ENCODE measurements at regions not wholly inside any gene's neighbourhood (a gene's known extent, or its start where the extent isn't known, plus 50 kb on each side); places are given as distances from the start of the nearest gene placed in this dataset.

DNA sequence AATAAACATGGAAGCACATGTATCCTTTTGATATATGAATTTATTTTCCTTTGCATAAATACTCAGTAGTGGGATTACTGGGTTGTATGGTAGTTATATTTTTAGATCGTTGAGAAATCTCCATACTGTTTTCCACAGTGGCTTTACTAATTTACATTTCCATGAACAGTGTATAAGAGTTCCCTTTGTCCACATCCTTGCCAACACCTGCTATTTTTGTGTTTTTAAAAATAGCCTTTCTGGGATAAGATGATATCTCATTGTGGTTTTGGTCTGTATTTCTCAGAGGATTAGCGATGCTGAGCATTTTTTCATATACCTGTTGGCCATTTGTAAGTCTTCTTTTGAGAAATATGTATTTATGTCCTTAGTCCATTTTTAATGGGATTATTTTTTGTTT is 329.2 kb upstream of the KITLG start (continued):
- TF ChIP-seq, protein P1, sequence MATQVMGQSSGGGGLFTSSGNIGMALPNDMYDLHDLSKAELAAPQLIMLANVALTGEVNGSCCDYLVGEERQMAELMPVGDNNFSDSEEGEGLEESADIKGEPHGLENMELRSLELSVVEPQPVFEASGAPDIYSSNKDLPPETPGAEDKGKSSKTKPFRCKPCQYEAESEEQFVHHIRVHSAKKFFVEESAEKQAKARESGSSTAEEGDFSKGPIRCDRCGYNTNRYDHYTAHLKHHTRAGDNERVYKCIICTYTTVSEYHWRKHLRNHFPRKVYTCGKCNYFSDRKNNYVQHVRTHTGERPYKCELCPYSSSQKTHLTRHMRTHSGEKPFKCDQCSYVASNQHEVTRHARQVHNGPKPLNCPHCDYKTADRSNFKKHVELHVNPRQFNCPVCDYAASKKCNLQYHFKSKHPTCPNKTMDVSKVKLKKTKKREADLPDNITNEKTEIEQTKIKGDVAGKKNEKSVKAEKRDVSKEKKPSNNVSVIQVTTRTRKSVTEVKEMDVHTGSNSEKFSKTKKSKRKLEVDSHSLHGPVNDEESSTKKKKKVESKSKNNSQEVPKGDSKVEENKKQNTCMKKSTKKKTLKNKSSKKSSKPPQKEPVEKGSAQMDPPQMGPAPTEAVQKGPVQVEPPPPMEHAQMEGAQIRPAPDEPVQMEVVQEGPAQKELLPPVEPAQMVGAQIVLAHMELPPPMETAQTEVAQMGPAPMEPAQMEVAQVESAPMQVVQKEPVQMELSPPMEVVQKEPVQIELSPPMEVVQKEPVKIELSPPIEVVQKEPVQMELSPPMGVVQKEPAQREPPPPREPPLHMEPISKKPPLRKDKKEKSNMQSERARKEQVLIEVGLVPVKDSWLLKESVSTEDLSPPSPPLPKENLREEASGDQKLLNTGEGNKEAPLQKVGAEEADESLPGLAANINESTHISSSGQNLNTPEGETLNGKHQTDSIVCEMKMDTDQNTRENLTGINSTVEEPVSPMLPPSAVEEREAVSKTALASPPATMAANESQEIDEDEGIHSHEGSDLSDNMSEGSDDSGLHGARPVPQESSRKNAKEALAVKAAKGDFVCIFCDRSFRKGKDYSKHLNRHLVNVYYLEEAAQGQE (IDR thresholded peaks at IDR 0.05; ENCODE audit: low read depth, low read length), result no peak
- no peak for TF ChIP-seq FOXM1 (IDR thresholded peaks at IDR 0.05; ENCODE audit: low read depth)
- TF ChIP-seq NFIC (IDR thresholded peaks at IDR 0.05; ENCODE audit: borderline replicate concordance), result no peak
- no peak for TF ChIP-seq TEAD4 (IDR thresholded peaks at IDR 0.05; ENCODE audit: borderline replicate concordance, insufficient read depth)
- TF ChIP-seq POLR2AphosphoS5 (IDR thresholded peaks at IDR 0.05; ENCODE audit: low read depth, low read length), result no peak
- TF ChIP-seq YY1 (IDR thresholded peaks at IDR 0.05; ENCODE audit: low read depth), result no peak
- no peak for TF ChIP-seq EZH2phosphoT487 (IDR thresholded peaks at IDR 0.05; ENCODE audit: borderline replicate concordance, low read depth)

DNA sequence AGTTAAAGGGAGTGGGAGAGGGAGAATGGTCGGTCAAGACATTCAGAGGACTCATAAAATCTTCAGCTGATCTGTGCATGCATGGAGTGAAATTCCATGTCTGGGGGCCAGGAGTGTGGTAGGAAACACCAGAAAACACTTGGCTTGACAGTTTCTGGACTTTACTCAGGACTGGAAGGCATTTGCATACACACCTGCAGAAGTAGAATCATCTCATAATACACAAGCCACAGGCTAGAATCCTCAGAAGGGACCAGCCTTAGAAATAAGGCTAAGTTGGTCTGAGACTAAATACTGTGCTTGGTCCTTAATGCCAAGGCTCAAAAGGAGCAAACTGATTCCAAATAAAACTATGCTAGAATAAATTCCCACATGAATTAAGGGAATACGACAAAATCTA is 328.1 kb upstream of the KITLG start:
- Histone ChIP-seq H3K27ac (ENCODE audit: low read depth in 2 of 2, low read length in 1 of 2) (no peak overlapping the region), H3K9ac (no peak overlapping the region), H3K27me3 (ENCODE audit: insufficient read depth) (no peaks in the 10 kb centered on the region), H3K79me2 (ENCODE audit: insufficient read depth) (no peaks in the 10 kb centered on the region), H4K20me1 (ENCODE audit: insufficient read depth) (no peaks in the 10 kb centered on the region), H3K4me1 (ENCODE audit: control insufficient read depth in 1 of 2, insufficient read depth in 2 of 2, low read depth in 1 of 2, low read length in 1 of 2) (no peaks in the 10 kb centered on the region), H3K4me3 (ENCODE audit: low read depth in 2 of 2, low read length in 1 of 2) (no peak overlapping the region), H3K9me3 (peaks cover 3% of the 10 kb centered on the region; the same call in 1 of the 2 replicates), H3K4me2 (no peak overlapping the region), H3K36me3 (replicated peaks in 1 of 2; ENCODE audit: control insufficient read depth in 1 of 2, insufficient read depth in 2 of 2, low read length in 1 of 2) (no peaks in the 10 kb centered on the region), H3K9me2 (no peaks in the 10 kb centered on the region), H3F3A (replicated peaks; ENCODE audit: insufficient read depth) (no peaks in the 10 kb centered on the region), H2AFZ (ENCODE audit: low read depth) (no peak overlapping the region)
- TF ChIP-seq IRF3 (IDR thresholded peaks at IDR 0.05; ENCODE audit: low read depth, low read length) (no peak), RFX5 (IDR thresholded peaks at IDR 0.05; ENCODE audit: low read length) (no peak), TCF12 (IDR thresholded peaks at IDR 0.05) (no peak), SMC3 (IDR thresholded peaks at IDR 0.05; ENCODE audit: low read depth, low read length) (no peak), FOXJ3 (CRISPR knock-in tag; IDR thresholded peaks at IDR 0.05) (no peak), YY1 (IDR thresholded peaks at IDR 0.05; ENCODE audit: low read depth) (no peak), SIN3A (IDR thresholded peaks at IDR 0.05; ENCODE audit: borderline replicate concordance, low read depth, low read length) (no peak), MXI1 (IDR thresholded peaks at IDR 0.05; ENCODE audit: low read depth, low read length) (no peak), ELF1 (IDR thresholded peaks at IDR 0.05) (no peak), NFIC (IDR thresholded peaks at IDR 0.05; ENCODE audit: borderline replicate concordance) (no peak), RAD21 (IDR thresholded peaks at IDR 0.05; ENCODE audit: low read length) (no peak)
- TF ChIP-seq, protein P2, sequence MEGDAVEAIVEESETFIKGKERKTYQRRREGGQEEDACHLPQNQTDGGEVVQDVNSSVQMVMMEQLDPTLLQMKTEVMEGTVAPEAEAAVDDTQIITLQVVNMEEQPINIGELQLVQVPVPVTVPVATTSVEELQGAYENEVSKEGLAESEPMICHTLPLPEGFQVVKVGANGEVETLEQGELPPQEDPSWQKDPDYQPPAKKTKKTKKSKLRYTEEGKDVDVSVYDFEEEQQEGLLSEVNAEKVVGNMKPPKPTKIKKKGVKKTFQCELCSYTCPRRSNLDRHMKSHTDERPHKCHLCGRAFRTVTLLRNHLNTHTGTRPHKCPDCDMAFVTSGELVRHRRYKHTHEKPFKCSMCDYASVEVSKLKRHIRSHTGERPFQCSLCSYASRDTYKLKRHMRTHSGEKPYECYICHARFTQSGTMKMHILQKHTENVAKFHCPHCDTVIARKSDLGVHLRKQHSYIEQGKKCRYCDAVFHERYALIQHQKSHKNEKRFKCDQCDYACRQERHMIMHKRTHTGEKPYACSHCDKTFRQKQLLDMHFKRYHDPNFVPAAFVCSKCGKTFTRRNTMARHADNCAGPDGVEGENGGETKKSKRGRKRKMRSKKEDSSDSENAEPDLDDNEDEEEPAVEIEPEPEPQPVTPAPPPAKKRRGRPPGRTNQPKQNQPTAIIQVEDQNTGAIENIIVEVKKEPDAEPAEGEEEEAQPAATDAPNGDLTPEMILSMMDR (IDR thresholded peaks at IDR 0.05), result no peak
- no peak for DNase-seq
- CTCF ChIA-PET, result no interaction called here
- WGBS (ENCODE audit: low lambda C conversion rate), result 86% methylated on average over 2 of the region's 2 CpGs
- POLR2A ChIA-PET, result no interaction called here
